HG03066 (cell line): ENCODE measurements at regions not wholly inside any gene's neighbourhood (a gene's known extent, or its start where the extent isn't known, plus 50 kb on each side); places are given as distances from the start of the nearest gene placed in this dataset.

Experiments used
- ATAC-seq: cut with Tn5 transposase; IDR thresholded peaks from one replicate; pipeline ENCODE4 v1.9.1; 2021; ENCODE audit warnings: low read depth; ENCODE audit not compliant: unreplicated experiment

DNA sequence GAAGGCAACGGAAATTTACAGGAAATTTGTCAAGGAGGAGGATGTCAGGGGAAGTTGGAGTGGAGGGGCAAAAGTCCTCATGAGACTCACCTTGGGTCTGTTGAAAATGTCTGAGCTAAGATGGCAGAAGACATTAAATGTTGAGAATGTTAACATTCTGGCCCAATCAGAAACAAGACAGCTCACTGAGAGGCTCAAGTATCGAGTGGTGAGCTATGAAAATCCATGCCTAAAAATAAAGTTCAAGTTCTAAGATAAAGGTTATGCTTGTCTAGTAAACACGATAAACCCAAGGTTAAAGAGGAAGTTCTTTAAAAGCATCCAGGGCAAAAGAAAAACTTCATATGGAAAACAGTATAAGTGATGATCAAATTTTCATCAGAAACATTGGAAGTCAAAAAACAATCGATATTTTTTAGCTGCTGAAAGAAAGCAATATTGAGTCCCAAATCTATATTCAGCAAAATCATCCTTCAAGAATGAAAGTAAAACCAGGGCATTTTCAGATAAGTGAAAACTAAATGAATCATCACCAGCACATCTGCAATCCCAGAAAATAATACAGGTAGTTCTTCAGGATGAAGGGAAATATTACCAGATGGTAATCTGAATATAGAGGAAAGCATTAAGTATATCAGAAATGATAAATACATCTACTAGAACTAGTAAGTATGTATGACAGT lies 462.4 kb downstream of the TLL1 start:
- no peak for ATAC-seq

- ATAC-seq, result no peak
These were observed 469.0 kb downstream of the TLL1 start for GRCh38 chr4:166341992-166342391.

- no peak for ATAC-seq
These were observed 490.2 kb downstream of the TLL1 start for GRCh38 chr4:166363198-166363597.

DNA sequence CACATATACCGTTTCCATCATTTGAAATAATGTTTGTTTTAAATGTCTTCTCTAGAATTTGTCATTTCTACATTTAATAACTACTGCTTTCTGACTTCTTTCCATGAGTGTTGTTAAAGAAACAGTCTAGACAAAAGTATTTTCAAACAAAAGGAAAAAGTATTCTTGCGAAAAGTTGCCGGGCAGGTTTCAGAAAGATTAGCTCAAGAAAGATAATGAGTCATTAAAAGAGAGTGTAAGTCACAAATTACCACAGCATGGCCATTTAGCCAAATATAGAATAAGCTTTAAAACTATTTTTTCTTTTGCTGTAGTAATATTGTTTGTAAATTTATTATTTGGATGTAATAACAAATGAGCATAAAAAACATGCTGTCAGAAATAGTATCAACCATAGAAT lies 493.0 kb downstream of the TLL1 start:
- ATAC-seq, result no peak

GRCh38 chr4:166377578-166377977 lies 504.5 kb downstream of the TLL1 start:
- no peak for ATAC-seq

DNA sequence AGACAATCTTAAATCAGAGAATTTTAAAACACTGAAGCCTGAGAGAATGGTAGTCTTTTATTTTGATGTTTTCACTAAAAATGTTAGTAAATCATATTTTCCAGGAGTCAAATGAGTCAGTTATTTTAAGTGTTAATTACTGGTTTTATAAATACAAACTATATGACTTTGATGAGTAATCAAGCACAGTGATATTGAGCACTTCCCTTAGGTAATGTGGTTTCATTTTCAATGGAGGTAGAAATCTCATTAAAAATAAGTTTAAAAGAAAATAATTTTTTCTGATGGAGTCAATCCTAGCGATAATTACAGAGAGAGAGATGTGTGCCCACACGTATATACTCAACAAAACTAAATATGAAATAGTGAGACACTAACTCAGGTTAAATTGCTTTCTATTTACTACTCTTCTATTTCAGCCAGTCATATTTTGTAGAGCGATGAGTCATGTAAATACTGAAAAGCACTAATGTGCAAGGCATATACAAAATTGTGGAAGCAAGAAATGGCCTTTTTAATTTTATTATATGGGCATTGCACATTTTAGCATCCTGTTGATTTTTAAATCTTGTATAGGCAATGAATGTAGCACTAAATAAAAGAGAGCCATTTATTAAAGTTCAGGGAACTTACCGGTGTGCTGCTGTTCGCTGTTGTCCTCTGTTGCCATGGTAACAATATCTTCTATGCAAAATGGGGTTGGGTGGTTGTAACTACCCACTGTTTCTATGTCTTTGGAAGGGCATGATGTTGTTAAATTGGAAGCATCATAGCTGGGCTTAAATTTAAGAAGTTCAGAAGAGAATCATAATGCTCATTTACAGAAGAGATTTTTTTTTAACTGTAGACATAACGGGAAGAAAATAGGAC lies 513.7 kb downstream of the TLL1 start:
- no peak for ATAC-seq

- ATAC-seq, result no peak
These were observed 518.5 kb downstream of the TLL1 start for GRCh38 chr4:166391501-166391900.

DNA sequence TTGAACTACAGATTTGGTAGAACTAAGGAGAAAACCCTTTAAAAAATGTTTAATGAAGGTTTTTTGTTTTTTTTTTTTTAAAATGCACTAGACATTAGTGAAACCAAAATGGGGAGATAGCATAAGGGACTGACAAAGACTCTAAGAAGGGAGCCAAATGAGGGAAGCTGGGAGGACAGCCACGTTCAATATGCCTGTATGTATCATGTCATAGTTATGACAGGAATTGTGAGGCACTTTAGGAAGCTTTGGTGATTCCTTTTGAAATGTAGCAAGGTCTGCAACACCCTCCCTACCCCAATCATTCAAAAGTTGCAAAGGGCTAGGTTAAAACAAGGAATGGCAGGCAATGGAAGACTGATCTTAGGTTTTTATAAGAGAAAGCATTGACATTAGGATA lies 526.0 kb downstream of the TLL1 start:
- ATAC-seq, result no peak

DNA sequence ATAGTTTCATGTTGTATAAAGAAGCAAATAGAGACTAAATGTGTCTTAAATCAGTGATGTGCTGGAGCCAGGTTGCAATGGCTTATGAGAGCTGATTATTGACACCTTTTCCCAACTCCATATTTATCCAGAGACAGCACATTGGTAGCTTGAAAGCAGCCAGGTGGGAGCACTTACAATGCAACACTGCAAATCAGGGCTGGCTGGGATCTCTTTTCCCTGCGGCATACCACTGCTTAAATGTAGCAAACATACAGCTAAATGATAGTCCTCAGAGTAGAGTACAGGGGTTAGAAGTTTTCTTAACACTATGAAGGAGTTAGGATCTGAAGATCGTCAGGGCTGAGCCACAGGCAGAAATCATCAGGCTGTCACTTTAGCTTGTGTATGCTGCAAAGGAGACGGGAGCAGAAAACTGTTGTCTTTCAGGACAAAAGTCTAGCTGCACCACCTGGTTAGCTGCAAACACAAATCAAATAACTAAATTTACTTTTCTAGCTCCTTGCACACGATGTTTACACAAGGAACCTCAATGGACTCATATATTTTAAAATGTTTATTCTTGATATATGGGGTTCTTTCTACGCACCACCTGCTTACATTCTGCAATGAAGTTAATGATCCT lies 527.3 kb downstream of the TLL1 start:
- ATAC-seq, result no peak

- no peak for ATAC-seq
These were observed 540.3 kb downstream of the TLL1 start for GRCh38 chr4:166413356-166413755.

- ATAC-seq, result no peak
These were observed 541.4 kb downstream of the TLL1 start for GRCh38 chr4:166414431-166414830.

DNA sequence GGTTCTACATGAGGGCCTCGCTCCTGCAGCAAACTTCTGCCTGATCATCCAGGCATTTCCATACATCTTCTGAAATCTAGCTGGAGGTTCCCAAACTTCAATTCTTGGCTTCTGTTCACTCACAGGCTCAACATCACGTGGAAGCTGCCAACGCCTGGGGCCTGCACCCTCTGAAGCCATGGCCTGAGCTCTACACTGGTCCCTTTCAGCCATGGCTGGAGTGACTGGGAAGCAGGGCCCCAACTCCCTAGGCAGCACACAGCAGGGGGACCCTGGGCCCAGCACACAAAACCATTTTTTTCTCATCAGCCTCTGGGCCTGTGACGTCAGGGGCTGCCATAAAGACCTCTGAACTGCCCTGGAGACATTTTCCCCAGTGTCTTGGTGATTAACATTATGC lies 542.7 kb downstream of the TLL1 start:
- ATAC-seq, result no peak

DNA sequence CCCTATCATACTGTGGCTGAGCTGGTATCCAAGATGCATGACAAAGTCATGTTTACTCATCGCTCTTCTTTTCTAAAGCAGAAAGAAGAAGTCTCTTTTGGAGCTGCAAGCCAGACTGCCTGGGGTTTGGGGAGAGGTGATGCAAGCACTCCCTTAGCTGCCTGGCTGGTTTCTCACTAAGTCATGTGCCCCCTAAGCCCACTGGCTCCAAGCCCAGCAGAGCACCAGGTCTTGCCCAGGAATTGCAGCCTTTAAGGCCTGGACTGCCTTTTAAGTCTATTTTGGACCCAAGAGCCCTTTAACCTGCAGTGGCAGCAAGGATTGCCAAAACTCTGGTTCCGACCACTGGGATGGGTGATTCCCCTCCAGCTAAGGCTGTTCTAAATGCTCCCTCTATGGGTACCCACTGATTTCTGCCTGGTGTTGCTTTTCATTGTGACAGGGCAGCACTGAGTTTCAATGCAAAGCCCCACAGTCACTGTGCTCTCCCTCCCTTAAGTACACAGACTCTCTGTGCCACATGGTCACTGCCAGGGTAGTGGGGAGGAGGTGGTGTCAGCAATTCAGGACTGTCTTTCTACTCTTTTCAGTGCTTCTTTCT lies 548.6 kb downstream of the TLL1 start:
- no peak for ATAC-seq

DNA sequence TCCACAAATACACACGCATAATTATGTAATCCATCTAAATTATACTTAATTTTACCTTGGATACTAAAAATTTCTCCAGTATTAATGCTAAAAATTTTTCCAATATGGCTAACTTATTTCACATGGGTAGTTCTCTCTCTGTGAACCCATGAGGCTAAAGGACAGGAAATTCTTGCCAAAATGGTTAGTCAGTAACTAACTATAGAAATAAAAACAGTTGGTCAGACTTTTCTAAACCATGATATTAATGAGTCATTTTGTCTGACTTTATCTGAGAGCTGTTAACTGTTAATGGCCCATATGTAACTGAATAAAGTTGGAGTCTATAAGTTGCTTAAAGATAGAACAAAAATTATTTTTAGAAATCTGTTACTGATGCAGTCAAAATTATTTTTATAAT lies 549.4 kb downstream of the TLL1 start:
- ATAC-seq, result no peak

GRCh38 chr4:166426300-166426863 lies 553.3 kb downstream of the TLL1 start:
- no peak for ATAC-seq

DNA sequence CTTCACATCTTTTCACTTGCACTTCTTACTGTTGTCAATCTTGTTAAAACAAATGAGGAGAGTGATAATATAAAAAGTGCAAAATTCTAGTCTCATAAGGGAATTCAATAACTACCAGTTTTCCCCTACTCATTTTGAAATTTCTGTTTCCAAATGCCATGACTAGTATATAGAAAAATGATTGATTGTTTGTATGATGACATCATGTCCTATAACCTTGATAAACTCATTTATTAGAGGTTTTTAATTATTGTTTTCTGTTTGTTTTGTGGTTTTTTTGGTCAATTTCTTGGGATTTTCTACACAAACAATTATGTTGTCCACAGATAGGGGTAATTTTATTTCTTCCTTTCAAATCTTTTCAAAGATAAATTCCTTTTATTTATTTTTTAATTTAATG lies 559.1 kb downstream of the TLL1 start:
- no peak for ATAC-seq

DNA sequence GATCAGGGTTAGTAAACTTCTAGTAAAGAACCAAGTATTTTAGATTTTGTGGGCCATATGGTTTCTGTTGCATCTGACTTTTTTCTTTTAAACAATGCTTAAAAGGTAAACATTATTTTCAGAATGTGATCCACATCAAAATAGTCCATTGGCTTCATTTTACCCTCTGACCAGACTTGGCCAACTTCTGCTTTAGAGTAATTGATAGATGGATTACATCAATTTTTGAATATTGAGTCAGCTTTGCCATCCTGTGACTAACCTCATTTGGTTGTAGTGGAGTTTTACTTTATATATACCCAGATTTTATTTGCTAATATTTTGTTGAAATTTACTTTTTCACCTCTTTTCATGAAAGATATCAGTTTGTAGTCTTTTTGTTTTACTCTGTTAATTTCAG lies 559.8 kb downstream of the TLL1 start:
- no peak for ATAC-seq

- no peak for ATAC-seq
These were observed 562.4 kb downstream of the TLL1 start for GRCh38 chr4:166435449-166435848.

DNA sequence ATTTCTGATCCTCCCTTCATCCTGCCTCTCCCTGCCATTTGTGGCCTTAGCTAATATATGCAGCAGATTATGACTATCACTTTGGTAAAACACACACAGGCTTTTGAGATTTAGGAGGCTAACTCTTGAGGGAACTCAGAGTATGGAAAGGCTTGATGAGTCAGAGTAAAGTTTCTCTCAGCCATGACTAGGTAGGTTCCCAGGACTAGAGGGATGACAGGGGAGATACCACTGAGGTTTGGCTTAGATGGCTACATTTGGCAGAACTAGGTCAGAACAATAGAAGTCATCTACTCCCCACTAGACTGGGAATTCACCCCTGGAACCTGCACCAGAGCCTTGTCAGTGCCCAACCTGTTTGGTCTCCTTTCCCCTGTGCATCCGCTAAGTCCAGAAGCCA lies 585.7 kb downstream of the TLL1 start:
- ATAC-seq, result no peak

GRCh38 chr4:166459621-166460020 lies 586.6 kb downstream of the TLL1 start:
- ATAC-seq, result no peak
